Ovary (tissue), 7 donors: ENCODE measurements at regions not wholly inside any gene's neighbourhood (a gene's known extent, or its start where the extent isn't known, plus 50 kb on each side); places are given as distances from the start of the nearest gene placed in this dataset.

ENCODE experiments used
- DNase-seq, 5 donors: peaks; one replicate each; pipeline ENCODE4 v3.0.0-alpha.2; 2019 to 2020
- H3K27ac ChIP-seq, 2 donors: fragments of 200-600 bp; one replicate each; pipeline versions ENCODE4 v1.5.1 to v1.8.0; 2019 to 2022
- H3K27me3 ChIP-seq: fragments of 200-600 bp; one replicate; pipeline ENCODE4 v1.8.0; 2022
- H3K36me3 ChIP-seq: fragments of 200-600 bp; sonication (generic); one replicate; pipeline ENCODE4 v1.5.1; 2019
- H3K4me1 ChIP-seq: one replicate; pipeline ENCODE4 v1.8.1; 2013; ENCODE audit warnings: mild to moderate bottlenecking, moderate library complexity; ENCODE audit not compliant: insufficient read depth
- H3K4me3 ChIP-seq: fragments of 200-600 bp; sonication (generic); one replicate; pipeline ENCODE4 v1.5.1; 2017
- H3K9me3 ChIP-seq, 2 donors: fragments of 200-600 bp in 1 of 2; sonication (generic) in 1 of 2; one replicate each; pipeline versions ENCODE4 v1.5.1 to v1.8.1; 2013 to 2019; ENCODE audit warnings: mild to moderate bottlenecking in 1 of 2, moderate library complexity in 1 of 2
- EP300 ChIP-seq: sonication (generic); formaldehyde crosslinking; IDR thresholded peaks from one replicate; pipeline ENCODE4 v1.6.1; 2017; ENCODE audit warnings: antibody characterized with exemption
- POLR2A ChIP-seq: fragments of 450-650 bp; IDR thresholded peaks from one replicate; pipeline ENCODE4 v1.6.1; 2017; ENCODE audit warnings: antibody characterized with exemption, mild to moderate bottlenecking, moderate library complexity
- WGBS, 3 donors: extraction: QIAGEN DNeasy Blood & Tissue Kit in 1 of 3; methylation state at CpG; one replicate each; pipeline versions ENCODE4 v1.1.5 to v1.1.7; 2013 to 2017; 5-methylcytosine and 5-hydroxymethylcytosine counted together
- intact Hi-C, 4 donors: fragments of 100-400 bp; cut with DNase I; formaldehyde crosslinking; loops; one replicate each; pipeline versions ENCODE4 v1.11.0 to v1.15.1; 2022 to 2023
- TF ChIP-seq, protein P1 (sequence below), 3 donors: fragments of 450-650 bp in 2 of 3; fragments of 200-600 bp in 1 of 3; IDR thresholded peaks; one replicate each; pipeline versions ENCODE4 v1.5.1 to v1.8.0; 2016 to 2022; ENCODE audit warnings: antibody characterized with exemption in 3 of 3, mild to moderate bottlenecking in 1 of 3
- donor health status: DM: no; HTN: no; CAD: no; lungs with moderate emphysema.
- donor health status: DM: no; HTN: no; CAD: no.
- donor health status: Bipolar disorder and iron deficiency.
- donor health status: DM: no; HTN: no; CAD: no.
- donor health status: DM: yes; HTN: yes; CAD: no.

DNA sequence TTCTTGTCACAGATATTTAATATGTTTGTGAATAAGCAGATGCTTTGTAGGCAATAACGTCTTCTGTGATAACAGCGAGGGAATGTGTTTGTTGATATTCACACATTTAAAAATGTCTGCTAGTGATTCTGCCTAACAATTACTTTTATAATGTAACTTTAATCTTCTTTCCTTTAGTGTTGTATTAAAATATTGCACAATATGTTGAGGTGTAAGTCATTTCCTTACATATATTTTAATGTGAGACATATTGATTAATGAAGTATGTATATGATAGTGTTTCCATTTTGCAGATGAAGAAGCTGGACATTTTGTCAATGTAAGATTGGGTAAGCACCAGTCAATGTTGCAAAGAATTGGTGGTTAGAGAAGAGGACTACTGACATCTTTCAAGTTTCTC is 324.4 kb downstream of the SLITRK1 start:
- WGBS, 3 donors = 22 to 58% (median 24%) methylated on average over 2 of the region's 2 CpGs
- intact Hi-C loops = no loop called here

DNA sequence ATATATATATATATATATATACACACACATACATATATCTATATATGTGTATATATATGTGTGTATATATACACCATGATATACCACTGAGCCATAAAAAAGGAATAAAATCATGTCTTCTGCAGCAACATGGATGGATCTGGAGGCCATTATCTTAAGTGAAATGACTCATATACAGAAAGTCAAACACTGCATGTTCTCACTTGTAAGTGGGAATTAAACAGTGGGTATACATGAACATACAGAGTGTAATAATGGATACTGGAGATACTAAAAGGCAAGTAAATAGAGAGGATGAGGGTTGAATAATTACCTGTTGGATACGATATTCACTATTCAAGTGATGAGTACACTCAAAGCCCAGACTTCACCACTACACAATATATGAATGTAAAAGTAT is 332.6 kb downstream of the SLITRK1 start:
- intact Hi-C loops = no loop called here
- Histone ChIP-seq H3K9me3 (no peaks in the 10 kb centered on the region), H3K27ac (no peak overlapping the region), H3K27me3 (no peaks in the 10 kb centered on the region), H3K4me3 (no peak overlapping the region), H3K36me3 (no peaks in the 10 kb centered on the region), H3K4me1 (no peaks in the 10 kb centered on the region)
- WGBS, 3 donors = 94 to 100% (median 97%) methylated on average over 1 of the region's 1 CpG
- no peak for DNase-seq
- TF ChIP-seq EP300 = no peak
- no peak for TF ChIP-seq POLR2A
- TF ChIP-seq, protein P1, sequence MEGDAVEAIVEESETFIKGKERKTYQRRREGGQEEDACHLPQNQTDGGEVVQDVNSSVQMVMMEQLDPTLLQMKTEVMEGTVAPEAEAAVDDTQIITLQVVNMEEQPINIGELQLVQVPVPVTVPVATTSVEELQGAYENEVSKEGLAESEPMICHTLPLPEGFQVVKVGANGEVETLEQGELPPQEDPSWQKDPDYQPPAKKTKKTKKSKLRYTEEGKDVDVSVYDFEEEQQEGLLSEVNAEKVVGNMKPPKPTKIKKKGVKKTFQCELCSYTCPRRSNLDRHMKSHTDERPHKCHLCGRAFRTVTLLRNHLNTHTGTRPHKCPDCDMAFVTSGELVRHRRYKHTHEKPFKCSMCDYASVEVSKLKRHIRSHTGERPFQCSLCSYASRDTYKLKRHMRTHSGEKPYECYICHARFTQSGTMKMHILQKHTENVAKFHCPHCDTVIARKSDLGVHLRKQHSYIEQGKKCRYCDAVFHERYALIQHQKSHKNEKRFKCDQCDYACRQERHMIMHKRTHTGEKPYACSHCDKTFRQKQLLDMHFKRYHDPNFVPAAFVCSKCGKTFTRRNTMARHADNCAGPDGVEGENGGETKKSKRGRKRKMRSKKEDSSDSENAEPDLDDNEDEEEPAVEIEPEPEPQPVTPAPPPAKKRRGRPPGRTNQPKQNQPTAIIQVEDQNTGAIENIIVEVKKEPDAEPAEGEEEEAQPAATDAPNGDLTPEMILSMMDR (IDR thresholded peaks at IDR 0.05) = no peak

More for the DNA sequence above, 324.4 kb downstream of the SLITRK1 start:
- Histone ChIP-seq H3K4me3 (no peak overlapping the region), H3K27ac (no peak overlapping the region), H3K27me3 (no peaks in the 10 kb centered on the region), H3K36me3 (no peaks in the 10 kb centered on the region), H3K4me1 (no peaks in the 10 kb centered on the region), H3K9me3 (no peaks in the 10 kb centered on the region)
- TF ChIP-seq, protein P1 (IDR thresholded peaks at IDR 0.05) = no peak
- no peak for TF ChIP-seq POLR2A
- TF ChIP-seq EP300 = no peak
- DNase-seq = no peak

DNA sequence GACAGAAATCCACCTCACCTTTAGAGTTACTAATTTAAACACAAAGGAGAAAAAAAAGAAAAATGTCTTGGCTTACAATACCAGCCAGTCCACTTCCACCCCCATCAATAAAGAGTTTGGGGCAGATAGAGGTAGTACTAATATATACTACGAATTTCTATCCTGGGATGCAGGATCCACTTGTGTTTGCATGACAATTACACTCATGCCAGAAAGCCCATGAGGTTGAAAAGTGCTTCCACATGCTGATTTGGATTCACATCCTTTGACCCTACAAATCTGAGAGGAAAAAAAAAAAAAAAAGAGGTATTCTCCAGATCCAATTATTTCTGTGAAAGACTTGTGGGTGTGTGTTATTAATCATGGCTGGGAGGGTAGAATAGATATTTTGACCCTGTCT is 335.2 kb downstream of the SLITRK1 start:
- Histone ChIP-seq H3K9me3 (no peaks in the 10 kb centered on the region), H3K4me1 (no peaks in the 10 kb centered on the region), H3K36me3 (no peaks in the 10 kb centered on the region), H3K27me3 (no peaks in the 10 kb centered on the region), H3K27ac (no peak overlapping the region), H3K4me3 (no peak overlapping the region)
- WGBS, 3 donors = 49 to 71% (median 50%) methylated on average over 1 of the region's 1 CpG
- DNase-seq = no peak
- no peak for TF ChIP-seq EP300
- intact Hi-C loops = no loop called here

DNA sequence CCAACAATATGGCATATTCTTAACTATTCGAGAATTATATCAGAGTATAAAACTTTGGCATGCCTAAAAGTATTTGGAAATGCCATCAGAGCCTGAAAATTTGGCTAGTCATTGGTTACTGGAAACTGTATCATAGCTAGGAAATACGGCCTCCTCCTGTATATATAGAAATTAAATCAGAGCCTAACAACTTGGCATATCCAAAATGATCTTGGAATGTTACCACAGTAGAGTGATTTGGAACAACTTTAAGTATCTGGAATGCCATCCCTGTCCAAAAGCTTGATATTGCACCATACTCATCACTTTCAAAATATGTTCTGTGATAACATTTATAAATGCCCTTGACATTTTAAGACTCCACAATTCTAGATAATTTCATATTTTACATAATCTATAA is 335.8 kb downstream of the SLITRK1 start:
- Histone ChIP-seq H3K4me1 (no peaks in the 10 kb centered on the region), H3K36me3 (no peaks in the 10 kb centered on the region), H3K4me3 (no peak overlapping the region), H3K27ac (no peak overlapping the region), H3K27me3 (no peaks in the 10 kb centered on the region), H3K9me3 (no peaks in the 10 kb centered on the region)
- intact Hi-C loops = no loop called here
- no peak for DNase-seq
- no peak for TF ChIP-seq EP300
- no peak for TF ChIP-seq POLR2A
- TF ChIP-seq, protein P1 (IDR thresholded peaks at IDR 0.05) = no peak
- 73 to 81% (median 77%) methylated on average over 2 of the region's 2 CpGs for WGBS, 3 donors

DNA sequence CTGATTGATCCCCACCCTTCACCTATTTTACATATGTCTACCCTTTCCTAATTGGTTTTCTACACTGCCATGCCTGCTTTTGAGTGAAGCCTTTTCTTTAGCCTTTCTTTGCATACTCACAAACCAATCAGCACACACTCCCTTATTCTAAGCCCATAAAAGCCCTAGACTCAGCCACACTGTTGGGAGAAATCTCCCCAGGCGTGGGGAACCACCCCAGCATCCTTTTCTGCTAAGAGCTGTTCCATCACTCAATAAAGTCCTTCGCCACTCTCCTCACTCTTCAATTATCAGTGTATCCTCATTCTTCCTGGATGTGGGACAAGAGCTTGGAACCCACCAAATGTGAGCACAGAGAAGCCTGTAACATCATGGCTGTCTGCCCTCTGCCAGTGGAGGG is 343.6 kb downstream of the SLITRK1 start:
- no peak for DNase-seq
- H3K36me3 ChIP-seq = no peaks in the 10 kb centered on the region
- H3K9me3 ChIP-seq = no peaks in the 10 kb centered on the region
- H3K27ac ChIP-seq = no peak overlapping the region
- no peak for TF ChIP-seq EP300
- TF ChIP-seq, protein P1 (IDR thresholded peaks at IDR 0.05) = no peak
- no peak for TF ChIP-seq POLR2A
- WGBS, 3 donors = 53 to 60% (median 57%) methylated on average over 2 of the region's 2 CpGs
- no peaks in the 10 kb centered on the region for H3K27me3 ChIP-seq
- H3K4me1 ChIP-seq = no peaks in the 10 kb centered on the region
- H3K4me3 ChIP-seq = no peak overlapping the region
- intact Hi-C loops = no loop called here
